Liver (tissue), 3 donors: ENCODE measurements at regions not wholly inside any gene's neighbourhood (a gene's known extent, or its start where the extent isn't known, plus 50 kb on each side); places are given as distances from the start of the nearest gene placed in this dataset.

Source experiments
- ATF3 ChIP-seq: IDR thresholded peaks from 2 replicates; pipeline ENCODE4 v1.6.1; 2016; ENCODE audit warnings: antibody characterized with exemption
- CTCF ChIP-seq: fragments of 150-350 bp; IDR thresholded peaks from 2 replicates; pipeline ENCODE4 v1.5.1; 2017; ENCODE audit warnings: improper control_type of control experiment, low read depth, low read length; ENCODE audit not compliant: missing input control
- EGR1 ChIP-seq, 2 donors: IDR thresholded peaks; 2 replicates each; pipeline ENCODE4 v1.6.1; 2016 to 2018; ENCODE audit warnings: antibody characterized with exemption in 2 of 2, low read depth in 2 of 2
- FOXA1 ChIP-seq: IDR thresholded peaks from 2 replicates; pipeline ENCODE4 v1.6.1; 2016; ENCODE audit warnings: antibody characterized with exemption
- GABPA ChIP-seq, 2 donors: IDR thresholded peaks in 1 of 2; conservative IDR thresholded peaks in 1 of 2; 2 replicates each; pipeline ENCODE4 v1.6.1; 2016; ENCODE audit warnings: antibody characterized with exemption in 2 of 2, mild to moderate bottlenecking in 1 of 2, moderate library complexity in 1 of 2
- MAX ChIP-seq: IDR thresholded peaks from 2 replicates; pipeline ENCODE4 v1.6.1; 2016; ENCODE audit warnings: antibody characterized with exemption
- RAD21 ChIP-seq, 2 donors: IDR thresholded peaks; 2 replicates each; pipeline ENCODE4 v1.6.1; 2016; ENCODE audit warnings: antibody characterized with exemption in 2 of 2, mild to moderate bottlenecking in 2 of 2
- YY1 ChIP-seq: IDR thresholded peaks from 2 replicates; pipeline ENCODE4 v1.6.1; 2016; ENCODE audit warnings: antibody characterized with exemption, mild to moderate bottlenecking
- donor health status: healthy.
- donor health status: healthy.

- TF ChIP-seq RAD21 (IDR thresholded peaks at IDR 0.05) (no peak), EGR1 (IDR thresholded peaks at IDR 0.05; ENCODE audit: low read depth in 2 of 2) (no peak), CTCF (no peak), FOXA1 (no peak), YY1 (no peak), MAX (no peak), GABPA (IDR thresholded peaks at IDR 0.05 in 1 of 2, conservative IDR thresholded peaks at IDR 0.05 in 1 of 2) (no peak), ATF3 (no peak)
These were observed 827.7 kb downstream of the SOCS6 start for GRCh38 chr18:71116535-71116934.
